ENCODE measurements at regions not wholly inside any gene's neighbourhood (a gene's known extent, or its start where the extent isn't known, plus 50 kb on each side); places are given as distances from the start of the nearest gene placed in this dataset.

GRCh38 chr2:83949361-83949760 lies 509.7 kb downstream of the SUCLG1 start:
- TF ChIP-seq FOXA1 (IDR thresholded peaks at IDR 0.05; ENCODE audit: borderline replicate concordance) (no peak), ATF2 (CRISPR knock-in tag; IDR thresholded peaks at IDR 0.05) (no peak), ZNF263 (CRISPR knock-in tag; IDR thresholded peaks at IDR 0.05; ENCODE audit: borderline replicate concordance) (no peak), KAT2B (IDR thresholded peaks at IDR 0.05; ENCODE audit: low read depth, low read length) (no peak), MAFK (IDR thresholded peaks at IDR 0.05; ENCODE audit: low read length) (no peak; the same call in 1 of the 2 replicates)
